Stomach smooth muscle (tissue), 2 donors: ENCODE measurements at regions not wholly inside any gene's neighbourhood (a gene's known extent, or its start where the extent isn't known, plus 50 kb on each side); places are given as distances from the start of the nearest gene placed in this dataset.
"Not testable (repeated sequence)": the region's sequence is repeated elsewhere in the genome, so short reads cannot be mapped to it uniquely, and the experiment has no call there.

Source experiments
- H3K27ac ChIP-seq: one replicate; pipeline ENCODE4 v1.7.0; 2013; ENCODE audit warnings: mild to moderate bottlenecking, low read length, inconsistent platforms
- H3K27me3 ChIP-seq, 2 donors: one replicate each; pipeline ENCODE4 v1.7.0; 2013; ENCODE audit warnings: low read length in 2 of 2; ENCODE audit not compliant: insufficient read depth in 2 of 2, control insufficient read depth in 1 of 2
- H3K36me3 ChIP-seq, 2 donors: one replicate each; pipeline ENCODE4 v1.7.0; 2013; ENCODE audit warnings: low read length in 2 of 2; ENCODE audit not compliant: control insufficient read depth in 2 of 2, insufficient read depth in 2 of 2
- H3K4me1 ChIP-seq: one replicate; pipeline ENCODE4 v1.7.0; 2013; ENCODE audit warnings: low read length; ENCODE audit not compliant: control insufficient read depth, insufficient read depth
- H3K4me3 ChIP-seq, 2 donors: one replicate each; pipeline ENCODE4 v1.7.0; 2013; ENCODE audit warnings: low read length in 2 of 2
- H3K9ac ChIP-seq, 2 donors: one replicate each; pipeline ENCODE4 v1.7.0; 2013; ENCODE audit warnings: low read length in 2 of 2, mild to moderate bottlenecking in 1 of 2
- H3K9me3 ChIP-seq, 2 donors: one replicate each; pipeline ENCODE4 v1.7.0; 2013; ENCODE audit warnings: low read length in 2 of 2; ENCODE audit not compliant: control insufficient read depth in 2 of 2
- donor health status: healthy.
- donor health status: Pancreatic carcinoma.

DNA sequence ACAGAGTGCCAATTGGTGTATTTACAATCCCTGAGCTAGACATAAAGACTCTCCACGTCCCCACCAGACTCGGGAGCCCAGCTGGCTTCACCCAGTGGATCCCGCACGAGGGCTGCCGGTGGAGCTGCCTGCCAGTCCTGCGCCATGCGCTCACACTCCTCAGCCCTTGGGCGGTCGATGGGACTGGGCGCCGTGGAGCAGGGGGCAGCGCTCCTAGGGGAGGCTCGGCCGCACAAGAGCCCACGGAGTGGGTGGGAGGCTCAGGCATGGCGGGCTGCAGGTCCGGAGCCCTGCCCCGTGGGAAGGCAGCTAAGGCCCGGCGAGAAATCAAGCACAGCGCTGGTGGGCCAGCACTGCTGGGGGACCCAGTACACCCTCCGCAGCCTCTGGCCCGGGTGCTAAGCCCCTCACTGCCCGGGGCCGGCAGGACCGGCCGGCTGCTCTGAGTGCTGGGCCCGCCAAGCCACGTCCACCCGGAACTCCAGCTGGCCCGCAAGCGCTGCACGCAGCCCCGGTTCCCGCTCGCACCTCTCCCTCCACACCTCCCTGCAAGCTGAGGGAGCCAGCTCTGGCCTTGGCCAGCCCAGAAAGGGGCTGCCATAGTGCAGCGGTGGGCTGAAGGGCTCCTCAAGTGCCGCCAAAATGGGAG lies 759.4 kb downstream of the BRINP3 start:
- H3K27me3 ChIP-seq, H3K9me3 ChIP-seq, H3K27ac ChIP-seq, H3K9ac ChIP-seq, H3K4me1 ChIP-seq, H3K36me3 ChIP-seq, H3K4me3 ChIP-seq: not testable (repeated sequence)

DNA sequence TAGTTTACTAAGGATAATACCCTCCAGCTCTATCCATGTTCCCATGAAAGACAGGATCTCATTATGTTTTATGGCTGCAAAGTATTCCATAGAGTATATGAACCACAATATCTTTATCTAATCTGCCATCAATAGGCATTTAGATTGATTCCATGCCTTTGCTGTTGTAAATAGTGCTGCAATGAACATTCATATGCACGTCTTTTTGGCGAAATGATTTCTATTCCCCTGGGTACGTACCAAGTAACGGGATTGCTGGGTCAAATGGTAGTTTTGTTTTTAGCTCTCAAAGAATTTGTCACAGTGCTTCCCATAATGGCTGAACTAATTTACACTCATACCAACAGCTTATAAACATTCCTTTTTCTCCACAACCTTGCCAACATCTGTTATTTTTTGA lies 750.9 kb downstream of the BRINP3 start:
- H3K4me3 ChIP-seq = no peak overlapping the region
- no peaks in the 10 kb centered on the region for H3K36me3 ChIP-seq
- no peaks in the 10 kb centered on the region for H3K4me1 ChIP-seq
- H3K9ac ChIP-seq = no peak overlapping the region
- no peaks in the 10 kb centered on the region for H3K27me3 ChIP-seq
- H3K9me3 ChIP-seq = no peaks in the 10 kb centered on the region
- no peak overlapping the region for H3K27ac ChIP-seq

DNA sequence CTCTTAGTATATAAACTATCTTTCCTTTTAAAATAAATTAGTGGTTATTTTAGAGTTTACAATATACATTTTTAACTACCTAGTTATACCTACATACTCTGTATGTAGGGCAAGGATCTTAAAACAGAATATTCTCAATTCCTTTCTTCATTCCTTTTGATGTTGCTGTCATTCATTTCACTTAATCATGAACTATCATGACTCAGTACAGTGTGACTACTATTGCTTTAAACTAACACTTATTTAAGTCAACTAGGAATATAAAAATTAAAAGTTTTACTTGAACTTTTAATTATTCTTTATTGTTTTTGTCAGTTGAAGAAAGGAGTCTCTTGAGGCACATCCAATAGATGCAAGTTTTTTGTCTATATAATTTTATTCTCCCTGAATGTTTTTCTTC lies 726.4 kb downstream of the BRINP3 start:
- no peaks in the 10 kb centered on the region for H3K9me3 ChIP-seq
- H3K36me3 ChIP-seq = no peaks in the 10 kb centered on the region
- no peaks in the 10 kb centered on the region for H3K27me3 ChIP-seq
- no peak overlapping the region for H3K27ac ChIP-seq
- H3K4me3 ChIP-seq = no peak overlapping the region
- H3K4me1 ChIP-seq = no peaks in the 10 kb centered on the region
- no peak overlapping the region for H3K9ac ChIP-seq

DNA sequence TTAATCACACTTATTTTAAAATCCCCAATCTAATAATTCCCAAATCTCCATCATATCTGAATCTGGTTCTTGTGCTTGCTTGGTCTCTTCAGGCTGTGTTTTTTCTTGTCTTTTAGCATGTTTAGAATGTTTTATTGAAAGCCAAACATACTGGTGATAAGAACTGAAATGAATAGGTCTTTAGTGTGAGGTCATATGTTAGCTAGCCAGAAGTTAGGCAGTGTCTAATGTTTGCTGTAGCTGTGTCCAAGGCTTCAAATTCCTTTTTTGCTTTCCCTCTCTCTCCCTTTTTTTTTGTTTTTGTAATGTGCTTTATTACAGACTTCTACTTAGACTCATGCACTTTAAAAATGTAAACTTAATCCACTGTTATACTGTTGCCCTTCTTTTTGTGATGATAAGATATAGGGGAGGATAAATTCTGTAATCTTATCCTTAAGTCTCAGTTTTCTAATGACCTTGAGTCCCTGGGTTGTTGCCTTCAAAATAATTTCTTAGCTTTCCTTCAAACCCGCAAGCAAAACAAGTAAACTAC lies 725.1 kb downstream of the BRINP3 start:
- Histone ChIP-seq H3K27me3 (no peaks in the 10 kb centered on the region), H3K9ac (no peak overlapping the region), H3K36me3 (no peaks in the 10 kb centered on the region), H3K27ac (no peak overlapping the region), H3K9me3 (no peaks in the 10 kb centered on the region), H3K4me3 (no peak overlapping the region), H3K4me1 (no peaks in the 10 kb centered on the region)

DNA sequence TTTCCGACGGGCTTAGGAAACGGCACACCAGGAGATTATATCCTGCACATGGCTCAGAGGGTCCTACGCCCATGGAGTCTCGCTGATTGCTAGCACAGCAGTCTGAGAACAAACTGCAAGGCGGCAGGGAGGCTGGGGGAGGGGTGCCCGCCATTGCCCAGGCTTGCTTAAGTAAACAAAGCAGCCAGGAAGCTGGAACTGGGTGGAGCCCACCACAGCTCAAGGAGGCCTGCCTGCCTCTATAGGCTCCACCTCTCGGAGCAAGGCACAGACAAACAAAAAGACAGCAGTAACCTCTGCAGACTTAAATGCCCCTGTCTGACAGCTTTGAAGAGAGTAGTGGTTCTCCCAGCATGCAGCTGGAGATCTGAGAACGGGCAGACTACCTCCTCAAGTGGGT lies 722.6 kb downstream of the BRINP3 start:
- not testable (repeated sequence) for H3K27ac ChIP-seq, H3K9me3 ChIP-seq, H3K36me3 ChIP-seq, H3K4me1 ChIP-seq, H3K4me3 ChIP-seq, H3K27me3 ChIP-seq, H3K9ac ChIP-seq

DNA sequence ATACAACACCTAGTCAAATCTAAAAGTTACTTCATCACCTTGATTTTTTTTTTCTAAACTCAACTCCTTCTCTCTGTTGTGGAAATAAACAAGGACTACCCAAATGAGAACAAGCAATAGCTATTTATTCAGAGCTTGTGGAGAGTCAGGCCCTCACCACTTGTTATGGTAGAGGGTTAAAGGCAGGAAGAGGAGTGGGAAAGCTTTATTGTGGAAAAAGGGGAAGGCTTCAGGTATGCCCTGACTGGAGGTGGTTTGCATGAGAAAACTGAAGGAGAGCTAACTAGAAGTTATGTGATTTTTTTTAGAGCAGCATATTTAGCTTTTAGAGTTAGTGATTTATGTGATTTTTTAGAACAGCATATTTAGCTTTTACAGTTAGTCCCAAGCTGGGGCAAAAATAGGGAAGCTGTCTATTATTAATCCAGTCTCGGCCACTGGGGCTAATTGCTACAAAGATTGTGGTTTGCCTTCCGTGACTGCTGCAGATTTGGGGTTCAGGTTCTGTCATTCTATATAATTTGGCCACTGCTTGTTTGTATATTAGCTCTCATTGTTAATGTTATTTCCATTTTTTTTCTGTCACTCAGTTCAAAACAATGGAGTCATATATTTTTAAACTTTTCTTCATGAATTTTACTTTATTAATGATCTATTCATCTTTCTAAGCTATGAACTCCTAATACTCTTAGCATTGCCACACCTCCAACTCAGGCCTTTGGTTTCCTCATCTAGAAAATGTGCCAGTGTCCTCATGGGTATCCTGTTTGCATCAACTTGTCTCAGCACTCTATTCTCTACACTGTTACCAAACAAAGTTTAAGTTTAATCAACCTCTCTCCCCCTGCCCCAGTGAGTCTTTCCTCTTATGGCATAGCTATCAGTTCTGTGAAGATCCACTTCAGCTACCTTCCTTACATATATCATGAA lies 713.0 kb downstream of the BRINP3 start:
- no peaks in the 10 kb centered on the region for H3K27me3 ChIP-seq
- no peak overlapping the region for H3K9ac ChIP-seq
- H3K9me3 ChIP-seq = no peaks in the 10 kb centered on the region
- no peaks in the 10 kb centered on the region for H3K36me3 ChIP-seq
- H3K4me1 ChIP-seq = no peaks in the 10 kb centered on the region
- H3K4me3 ChIP-seq = no peak overlapping the region
- no peak overlapping the region for H3K27ac ChIP-seq

DNA sequence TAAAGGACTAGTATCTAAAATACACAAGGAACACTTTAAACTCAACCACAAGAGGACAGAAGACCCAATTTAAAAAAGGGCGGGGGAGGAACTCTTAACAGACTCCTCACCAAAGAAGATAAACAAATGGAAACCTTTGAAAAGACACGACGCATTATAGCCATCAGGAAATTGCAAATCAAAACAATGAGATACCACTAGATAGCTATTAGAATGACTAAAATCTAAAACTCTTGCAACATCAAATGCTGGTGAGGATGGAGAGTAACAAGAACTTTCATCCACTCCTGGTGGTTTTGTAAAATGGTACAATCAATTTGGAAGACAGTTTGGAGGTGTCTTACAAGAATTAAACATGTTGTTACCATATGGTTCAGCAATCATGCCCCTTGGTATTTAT lies 708.2 kb downstream of the BRINP3 start:
- H3K36me3 ChIP-seq = no peaks in the 10 kb centered on the region
- no peaks in the 10 kb centered on the region for H3K27me3 ChIP-seq
- H3K4me1 ChIP-seq = no peaks in the 10 kb centered on the region
- H3K9me3 ChIP-seq = no peaks in the 10 kb centered on the region
- no peak overlapping the region for H3K9ac ChIP-seq
- H3K4me3 ChIP-seq = no peak overlapping the region
- no peak overlapping the region for H3K27ac ChIP-seq

DNA sequence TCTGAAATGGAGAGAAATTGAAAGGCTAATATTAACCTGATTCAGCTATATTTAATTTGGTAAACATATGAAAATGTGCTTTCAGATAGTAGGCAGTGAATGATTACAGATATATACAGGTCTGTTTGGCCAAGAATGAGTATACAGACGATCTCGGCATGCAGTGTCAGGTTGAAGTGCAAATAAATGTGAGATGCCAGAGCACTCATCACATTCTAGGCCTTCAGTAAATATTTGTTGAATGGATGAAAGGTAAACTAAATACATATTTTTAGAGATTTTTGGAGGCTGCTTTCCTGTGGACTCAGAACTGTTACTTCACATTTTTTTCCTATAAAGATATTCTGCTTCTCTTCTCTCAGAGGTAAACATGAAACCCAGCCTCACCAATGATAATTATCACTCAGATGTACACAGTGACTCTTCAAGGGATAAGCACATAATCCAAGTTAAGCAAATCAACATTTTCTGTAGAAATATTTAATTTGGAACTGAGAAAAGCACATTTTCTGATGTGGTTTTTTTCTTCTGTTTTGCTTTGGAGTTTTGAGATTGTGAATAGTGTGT lies 702.9 kb downstream of the BRINP3 start:
- H3K27ac ChIP-seq = no peak overlapping the region
- H3K36me3 ChIP-seq = no peaks in the 10 kb centered on the region
- H3K9me3 ChIP-seq = no peaks in the 10 kb centered on the region
- no peaks in the 10 kb centered on the region for H3K27me3 ChIP-seq
- H3K4me1 ChIP-seq = no peaks in the 10 kb centered on the region
- H3K9ac ChIP-seq = no peak overlapping the region
- H3K4me3 ChIP-seq = no peak overlapping the region

DNA sequence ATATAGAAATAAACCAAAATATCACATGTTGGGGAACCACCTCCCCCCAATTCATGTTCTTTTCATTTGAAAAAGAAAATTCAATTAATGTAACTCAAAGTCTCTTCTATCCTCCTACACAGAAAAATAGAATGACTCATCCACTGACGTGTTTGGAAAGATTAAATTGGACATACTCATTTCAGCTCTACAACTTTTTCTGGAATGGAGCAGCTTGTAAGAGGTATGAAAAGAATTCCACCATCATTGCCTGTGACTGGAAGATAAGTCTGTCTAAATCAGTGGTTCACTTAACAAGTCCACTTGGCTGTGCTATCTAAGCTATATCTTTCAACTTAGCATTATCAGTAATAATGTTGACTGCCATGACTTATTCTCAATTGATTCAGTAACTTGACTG lies 702.3 kb downstream of the BRINP3 start:
- H3K9ac ChIP-seq = no peak overlapping the region

DNA sequence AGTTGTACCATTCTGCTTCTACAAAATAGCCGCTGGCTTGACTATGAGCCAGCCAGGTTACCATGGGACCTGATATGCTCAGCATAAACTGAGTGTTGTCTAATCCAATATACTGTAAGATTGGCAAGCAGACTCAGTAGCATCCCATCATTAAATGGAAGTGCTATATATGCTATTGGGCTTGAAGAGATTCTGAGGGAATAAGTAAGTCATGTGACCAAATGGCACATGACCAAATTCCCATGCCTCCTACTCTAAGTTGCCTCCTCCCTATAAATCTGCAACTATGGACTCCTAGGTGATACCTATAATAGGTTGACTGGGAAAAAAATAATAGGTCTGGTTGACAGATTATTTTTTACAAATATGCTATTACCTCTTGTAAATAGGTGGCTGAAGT lies 698.6 kb downstream of the BRINP3 start:
- Histone ChIP-seq H3K4me3 (no peak overlapping the region), H3K27me3 (no peaks in the 10 kb centered on the region), H3K9ac (no peak overlapping the region), H3K9me3 (no peaks in the 10 kb centered on the region), H3K4me1 (no peaks in the 10 kb centered on the region), H3K36me3 (no peaks in the 10 kb centered on the region), H3K27ac (no peak overlapping the region)

More for the DNA sequence above, 702.3 kb downstream of the BRINP3 start:
- H3K27ac ChIP-seq = no peak overlapping the region
- H3K4me1 ChIP-seq = no peaks in the 10 kb centered on the region
- H3K27me3 ChIP-seq = no peaks in the 10 kb centered on the region
- no peaks in the 10 kb centered on the region for H3K36me3 ChIP-seq
- no peaks in the 10 kb centered on the region for H3K9me3 ChIP-seq
- no peak overlapping the region for H3K4me3 ChIP-seq
